HG03558 (cell line): ENCODE measurements at regions not wholly inside any gene's neighbourhood (a gene's known extent, or its start where the extent isn't known, plus 50 kb on each side); places are given as distances from the start of the nearest gene placed in this dataset.

Experiments
- ATAC-seq: cut with Tn5 transposase; IDR thresholded peaks from one replicate; pipeline ENCODE4 v1.9.1; 2021; ENCODE audit warnings: moderate number of reproducible peaks; ENCODE audit not compliant: unreplicated experiment; ENCODE audit errors: extremely low read depth

- ATAC-seq = no peak
Observed at GRCh38 chr13:29920025-29920643, 69.7 kb upstream of the UBL3 start.

- ATAC-seq = no peak
Observed at GRCh38 chr13:29918845-29919244, 68.4 kb upstream of the UBL3 start.

DNA sequence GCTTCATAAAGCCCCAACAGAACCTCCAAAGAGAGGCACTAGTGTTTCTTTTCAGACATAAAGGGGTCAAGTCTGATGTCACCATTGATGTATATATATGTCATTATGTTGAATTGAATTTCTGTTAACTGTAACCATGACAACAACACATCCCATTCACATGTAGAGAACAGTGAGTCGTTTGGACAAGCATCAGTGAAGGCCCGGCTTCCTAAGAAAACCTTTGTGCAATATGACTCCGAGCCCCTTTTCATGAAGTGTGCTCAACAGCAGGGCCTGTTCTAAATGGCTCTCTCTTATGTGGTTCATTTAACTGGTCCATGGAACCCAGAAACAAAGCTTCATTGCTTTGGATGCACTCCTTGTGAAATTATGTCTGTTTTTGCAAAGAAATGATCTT, 67.2 kb upstream of the UBL3 start:
- ATAC-seq = no peak

- no peak for ATAC-seq
Observed at GRCh38 chr13:29914581-29914980, 64.2 kb upstream of the UBL3 start.

GRCh38 chr13:29911781-29912418, 61.5 kb upstream of the UBL3 start:
- no peak for ATAC-seq

DNA sequence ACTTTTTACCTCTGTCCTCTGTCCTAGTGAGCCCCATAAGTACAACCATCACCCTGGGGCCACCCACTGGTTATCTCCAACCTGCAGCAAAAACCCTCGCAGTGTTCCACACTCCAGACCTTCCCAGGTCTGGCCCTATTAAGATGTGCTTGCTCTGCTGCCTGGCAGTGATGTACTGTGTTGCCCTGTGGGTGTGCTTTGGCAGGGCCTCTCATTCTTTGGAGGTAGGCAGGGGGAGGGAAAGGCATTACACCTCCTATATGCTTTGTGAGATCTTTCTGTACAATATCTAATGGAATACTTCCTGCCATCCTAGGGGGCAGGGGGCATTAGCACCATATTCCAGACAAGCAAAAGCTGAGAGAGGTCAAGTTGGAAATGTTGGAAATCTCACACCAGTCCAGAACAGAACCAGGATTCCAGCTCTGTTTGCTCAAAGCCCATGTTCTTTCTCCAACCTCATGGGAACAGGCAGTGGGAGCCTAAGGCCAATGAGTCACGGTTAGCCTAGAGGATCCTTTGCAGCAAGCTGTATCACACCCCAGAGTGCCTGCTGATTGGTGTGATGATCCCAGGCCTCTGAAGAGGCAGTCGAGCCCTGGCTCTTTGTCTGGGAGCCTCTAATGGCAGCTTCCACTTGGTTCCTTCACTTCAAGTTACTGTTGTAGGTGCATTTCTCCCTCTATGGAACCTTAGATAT, 59.7 kb upstream of the UBL3 start:
- no peak for ATAC-seq

DNA sequence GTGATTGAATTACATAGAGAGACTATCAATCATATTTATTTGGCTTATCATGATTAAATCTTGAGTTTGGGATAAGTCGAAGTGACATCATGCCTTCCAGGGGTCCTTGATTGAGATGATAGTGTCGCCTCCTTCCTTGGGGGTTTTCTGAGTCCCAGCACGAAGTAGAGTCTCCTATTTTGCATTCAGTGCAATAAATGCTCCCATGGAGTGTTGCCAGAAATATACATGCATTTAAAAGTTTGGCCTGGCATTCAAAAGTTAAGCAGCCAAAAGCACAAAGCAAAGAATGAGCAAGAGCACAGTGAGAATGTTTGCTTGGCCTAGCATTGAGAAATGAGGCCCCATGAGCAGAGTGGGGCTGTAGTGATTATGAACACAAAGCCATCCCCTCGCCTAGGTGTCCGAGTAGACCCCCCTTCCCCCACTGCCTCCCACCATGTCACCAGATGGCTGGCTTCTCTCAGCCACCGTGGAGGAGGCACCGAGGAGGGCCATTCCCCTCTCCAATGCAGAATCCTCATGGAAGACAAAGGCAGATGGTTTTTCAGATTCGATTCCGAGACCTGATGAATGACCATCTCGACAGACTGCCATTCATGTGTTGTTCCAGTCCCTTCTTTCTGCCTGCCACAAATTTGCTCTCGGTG, 58.8 kb upstream of the UBL3 start:
- no peak for ATAC-seq

DNA sequence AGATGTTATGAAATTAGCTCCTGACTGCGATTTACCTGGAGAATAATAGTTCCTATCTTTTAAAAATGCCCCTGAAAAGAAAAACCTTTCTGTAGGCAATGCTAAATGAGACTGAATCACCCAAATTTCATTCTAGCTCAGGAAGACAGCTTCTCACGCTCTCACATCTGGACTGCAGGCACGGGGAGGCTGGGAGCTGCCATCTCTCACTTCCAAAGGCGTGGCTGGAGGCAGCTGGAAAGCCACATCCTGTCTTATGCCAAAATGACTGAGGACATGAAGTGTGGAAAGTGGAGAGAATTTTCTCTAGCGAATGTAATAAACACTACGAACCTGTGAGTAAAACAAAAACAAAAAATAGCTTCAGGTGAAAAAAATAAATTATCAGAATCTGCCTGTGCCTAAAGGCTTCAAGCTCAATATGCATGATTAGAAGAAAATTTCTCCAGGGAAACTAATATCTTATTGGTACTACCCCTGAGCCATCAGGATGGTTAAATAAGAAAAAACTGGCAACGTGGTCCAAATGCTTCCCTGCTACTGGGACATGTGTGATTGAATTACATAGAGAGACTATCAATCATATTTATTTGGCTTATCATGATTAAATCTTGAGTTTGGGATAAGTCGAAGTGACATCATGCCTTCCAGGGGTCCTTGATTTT, 58.1 kb upstream of the UBL3 start:
- no peak for ATAC-seq

DNA sequence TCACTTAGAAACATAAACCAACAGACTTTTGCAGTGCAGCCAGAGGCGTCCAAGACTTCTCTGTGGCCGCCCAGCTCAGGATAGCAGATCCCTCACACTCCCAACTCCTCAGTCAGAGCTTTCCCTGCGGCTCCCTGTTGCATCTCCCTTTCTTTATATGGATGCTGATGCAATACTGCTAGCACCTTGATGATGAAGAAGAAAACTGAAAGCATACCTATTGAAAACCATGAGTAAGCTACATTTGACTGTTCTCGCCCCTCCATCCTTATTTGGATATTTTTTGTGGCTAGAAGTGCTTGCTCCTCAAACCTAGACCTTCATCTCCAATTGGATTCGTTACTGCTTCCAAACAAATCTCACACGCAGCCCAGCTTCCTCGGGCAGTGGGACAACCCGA, 57.3 kb upstream of the UBL3 start:
- ATAC-seq = no peak

DNA sequence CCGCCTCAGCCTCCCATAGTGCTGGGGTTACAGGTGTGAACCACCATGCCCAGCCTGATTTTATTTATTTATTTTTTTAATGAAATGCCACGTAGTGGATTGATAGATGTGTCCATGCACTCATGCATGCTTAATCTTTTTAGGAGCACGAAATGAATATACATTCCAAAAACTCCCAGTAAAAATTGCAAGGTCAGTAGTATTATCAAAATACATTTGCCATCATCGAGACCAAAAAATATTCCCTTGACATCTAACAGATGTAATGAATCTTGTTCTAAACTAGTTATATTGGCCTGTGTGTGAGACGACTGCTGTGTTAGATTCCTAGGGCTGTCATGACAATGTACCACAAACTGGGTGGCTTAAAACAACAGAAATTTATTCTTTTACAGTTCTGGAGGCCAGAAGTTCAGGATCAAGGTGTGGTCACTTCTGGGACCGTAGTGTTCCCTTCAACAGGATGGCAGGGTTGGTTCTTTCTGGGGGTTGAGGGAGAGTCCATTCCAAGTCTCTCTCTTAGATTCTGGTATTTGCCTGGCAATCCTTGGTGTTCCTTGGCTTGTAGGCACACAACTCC, 56.1 kb upstream of the UBL3 start:
- no peak for ATAC-seq

GRCh38 chr13:29905845-29906244, 55.4 kb upstream of the UBL3 start:
- no peak for ATAC-seq

DNA sequence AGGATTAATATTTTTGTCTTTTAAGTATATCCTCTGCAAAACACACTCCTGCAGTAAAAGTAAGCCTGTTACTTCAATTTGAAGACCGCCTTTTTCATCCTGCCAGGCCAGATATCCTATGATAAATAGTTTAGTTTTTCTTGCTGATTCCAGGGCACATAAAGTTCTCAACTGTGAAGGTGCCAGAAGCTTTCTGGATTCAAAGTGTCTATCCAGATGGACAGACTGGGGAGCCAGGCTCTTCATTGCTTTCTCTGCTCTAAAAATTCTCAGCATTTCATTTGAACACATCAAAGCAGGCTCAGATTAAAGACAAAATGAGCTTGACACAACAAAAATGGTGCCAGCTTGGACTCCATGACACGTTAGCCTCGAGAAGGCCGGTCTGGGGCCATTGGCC, 53.6 kb upstream of the UBL3 start:
- no peak for ATAC-seq

DNA sequence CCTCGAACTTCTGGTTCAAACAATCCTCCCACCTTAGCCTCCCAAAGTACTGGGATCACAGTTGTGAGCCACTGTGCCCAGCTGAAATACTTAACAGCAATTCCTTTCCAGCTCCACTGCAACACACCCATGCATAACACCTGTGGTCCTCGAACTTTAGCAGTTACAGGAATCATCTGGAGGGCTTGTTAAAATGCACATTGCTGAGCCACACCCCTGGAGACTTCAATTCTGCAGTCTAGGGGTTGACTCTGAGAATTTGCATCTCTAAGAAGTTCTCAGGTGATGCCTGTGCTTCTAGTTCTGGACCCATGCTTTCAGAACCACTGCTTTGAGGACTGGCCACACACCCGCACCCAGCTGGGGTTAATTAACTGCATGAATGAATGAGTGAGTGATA, 53.1 kb upstream of the UBL3 start:
- no peak for ATAC-seq

GRCh38 chr13:29902632-29903305, 52.4 kb upstream of the UBL3 start:
- no peak for ATAC-seq

GRCh38 chr13:29901710-29902631, 51.6 kb upstream of the UBL3 start:
- no peak for ATAC-seq
